Parathyroid adenoma (tissue), 2 donors: ENCODE measurements at regions not wholly inside any gene's neighbourhood (a gene's known extent, or its start where the extent isn't known, plus 50 kb on each side); places are given as distances from the start of the nearest gene placed in this dataset.

ENCODE experiments used
- H2AFZ ChIP-seq: fragments of 300-600 bp; sonication (generic); one replicate; pipeline ENCODE4 v1.7.0; 2017; ENCODE audit warnings: antibody characterized with exemption, mild to moderate bottlenecking
- H3K27ac ChIP-seq: fragments of 300-600 bp; sonication (generic); one replicate; pipeline ENCODE4 v1.7.0; 2017
- H3K27me3 ChIP-seq: fragments of 300-600 bp; sonication (generic); one replicate; pipeline ENCODE4 v1.7.0; 2017; ENCODE audit warnings: low read length; ENCODE audit not compliant: control insufficient read depth, insufficient read depth
- H3K36me3 ChIP-seq: fragments of 300-600 bp; sonication (generic); one replicate; pipeline ENCODE4 v1.7.0; 2017; ENCODE audit warnings: low read length; ENCODE audit not compliant: control insufficient read depth, insufficient read depth
- H3K4me1 ChIP-seq: fragments of 300-600 bp; sonication (generic); one replicate; pipeline ENCODE4 v1.7.0; 2017; ENCODE audit warnings: control low read depth
- H3K4me2 ChIP-seq: fragments of 300-600 bp; sonication (generic); one replicate; pipeline ENCODE4 v1.7.0; 2017; ENCODE audit warnings: low read length
- H3K4me3 ChIP-seq: fragments of 300-600 bp; sonication (generic); one replicate; pipeline ENCODE4 v1.7.0; 2017; ENCODE audit warnings: low read depth, low read length
- H3K79me2 ChIP-seq: fragments of 300-600 bp; sonication (generic); one replicate; pipeline ENCODE4 v1.7.0; 2017; ENCODE audit warnings: control low read depth
- H3K9ac ChIP-seq: fragments of 300-600 bp; sonication (generic); one replicate; pipeline ENCODE4 v1.7.0; 2017; ENCODE audit warnings: mild to moderate bottlenecking
- H3K9me3 ChIP-seq: fragments of 300-600 bp; sonication (generic); one replicate; pipeline ENCODE4 v1.7.0; 2017; ENCODE audit warnings: low read length; ENCODE audit not compliant: control insufficient read depth
- CTCF ChIP-seq: fragments of 300-600 bp; sonication (generic); IDR thresholded peaks from one replicate; pipeline ENCODE4 v1.7.0; 2017; ENCODE audit warnings: antibody characterized with exemption, mild to moderate bottlenecking
- donor health status: primary hyperparathyroidism.

DNA sequence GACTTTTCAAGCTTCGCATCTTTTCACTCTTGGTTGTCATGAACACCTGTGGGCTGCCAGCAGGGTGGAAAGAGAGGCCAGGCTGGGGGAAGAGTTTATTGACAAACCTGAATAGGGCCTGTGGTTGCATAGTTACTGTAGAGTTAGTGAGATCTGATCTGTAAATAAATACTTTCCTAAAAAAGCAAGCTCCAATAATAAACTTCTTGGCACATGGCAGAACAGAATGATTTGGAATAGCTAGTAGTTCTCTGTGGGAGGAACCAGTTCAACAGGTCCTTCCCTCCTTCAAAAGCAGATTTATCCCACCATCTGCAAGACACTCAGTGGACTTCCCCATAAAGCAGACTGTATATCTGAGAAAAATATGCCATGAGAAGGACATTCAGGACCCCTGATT, 445.0 kb downstream of the HACE1 start:
- H3K36me3 ChIP-seq: no peaks in the 10 kb centered on the region
- H3K4me2 ChIP-seq: no peak overlapping the region
- H3K4me1 ChIP-seq: no peaks in the 10 kb centered on the region
- no peak overlapping the region for H3K9ac ChIP-seq
- H3K9me3 ChIP-seq: no peaks in the 10 kb centered on the region
- no peak overlapping the region for H3K27ac ChIP-seq
- no peaks in the 10 kb centered on the region for H3K79me2 ChIP-seq
- no peak overlapping the region for H3K4me3 ChIP-seq
- no peak for TF ChIP-seq CTCF
- H2AFZ ChIP-seq: no peak overlapping the region
- H3K27me3 ChIP-seq: no peaks in the 10 kb centered on the region

- no peak for TF ChIP-seq CTCF
- H2AFZ ChIP-seq: no peak overlapping the region
- no peak overlapping the region for H3K9ac ChIP-seq
- H3K9me3 ChIP-seq: no peaks in the 10 kb centered on the region
- H3K27me3 ChIP-seq: no peaks in the 10 kb centered on the region
- H3K4me2 ChIP-seq: no peak overlapping the region
- H3K4me3 ChIP-seq: no peak overlapping the region
- no peaks in the 10 kb centered on the region for H3K79me2 ChIP-seq
- no peak overlapping the region for H3K27ac ChIP-seq
- H3K36me3 ChIP-seq: no peaks in the 10 kb centered on the region
- H3K4me1 ChIP-seq: no peaks in the 10 kb centered on the region
Measured at GRCh38 chr6:104413767-104414166, 446.0 kb downstream of the HACE1 start.

DNA sequence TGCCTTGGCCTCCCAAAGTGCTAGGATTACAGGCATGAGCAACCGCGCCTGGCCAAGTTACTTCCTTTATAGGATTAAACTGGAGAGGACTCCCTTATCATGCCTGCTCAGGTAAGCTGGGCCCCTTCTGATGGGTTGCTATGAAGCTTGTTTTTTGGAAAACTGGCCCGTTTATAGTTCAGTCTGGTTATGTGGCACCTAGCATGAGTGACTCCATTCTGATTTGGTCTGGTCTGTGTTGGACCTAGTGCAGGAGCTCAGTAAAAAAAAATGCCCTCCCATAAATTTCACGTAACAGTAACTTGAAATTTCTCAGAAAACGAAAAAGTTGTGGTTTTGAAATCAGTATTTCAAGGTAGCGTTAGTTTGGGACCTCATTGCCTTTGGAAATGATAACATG, 448.4 kb downstream of the HACE1 start:
- no peaks in the 10 kb centered on the region for H3K36me3 ChIP-seq
- H3K9me3 ChIP-seq: no peaks in the 10 kb centered on the region
- no peak overlapping the region for H2AFZ ChIP-seq
- no peak for TF ChIP-seq CTCF
- no peak overlapping the region for H3K4me3 ChIP-seq
- H3K9ac ChIP-seq: no peak overlapping the region
- H3K27me3 ChIP-seq: no peaks in the 10 kb centered on the region
- no peak overlapping the region for H3K4me2 ChIP-seq
- no peak overlapping the region for H3K27ac ChIP-seq
- H3K4me1 ChIP-seq: no peaks in the 10 kb centered on the region
- no peaks in the 10 kb centered on the region for H3K79me2 ChIP-seq

DNA sequence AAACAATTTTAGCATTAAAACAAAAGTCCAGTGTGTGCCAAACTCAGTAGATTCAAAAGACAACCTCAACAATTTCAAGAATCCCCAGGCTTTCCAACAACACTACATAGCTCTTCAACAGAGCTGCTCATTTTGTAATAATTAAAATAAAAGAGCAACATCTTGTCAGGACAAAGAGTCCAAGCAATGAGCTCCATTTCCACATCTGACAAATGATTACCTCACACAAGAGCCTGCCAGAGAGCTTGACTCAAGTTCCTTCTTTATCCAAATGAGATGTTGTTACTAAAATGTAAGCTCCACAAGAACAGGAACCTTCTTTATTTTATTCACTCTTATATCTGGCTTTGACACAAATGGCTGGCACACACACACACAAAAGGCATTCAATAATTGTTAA, 449.8 kb downstream of the HACE1 start:
- no peak overlapping the region for H3K4me3 ChIP-seq
- no peak for TF ChIP-seq CTCF
- no peaks in the 10 kb centered on the region for H3K9me3 ChIP-seq
- no peak overlapping the region for H3K27ac ChIP-seq
- no peak overlapping the region for H3K9ac ChIP-seq
- no peak overlapping the region for H3K4me2 ChIP-seq
- no peaks in the 10 kb centered on the region for H3K4me1 ChIP-seq
- no peak overlapping the region for H2AFZ ChIP-seq
- H3K79me2 ChIP-seq: no peaks in the 10 kb centered on the region
- H3K27me3 ChIP-seq: no peaks in the 10 kb centered on the region
- no peaks in the 10 kb centered on the region for H3K36me3 ChIP-seq

GRCh38 chr6:104407957-104408356, 451.8 kb downstream of the HACE1 start:
- Histone ChIP-seq H3K4me3 (no peak overlapping the region), H3K9ac (no peak overlapping the region), H3K27me3 (no peaks in the 10 kb centered on the region), H2AFZ (no peak overlapping the region), H3K27ac (no peak overlapping the region), H3K4me1 (no peaks in the 10 kb centered on the region), H3K9me3 (no peaks in the 10 kb centered on the region), H3K79me2 (no peaks in the 10 kb centered on the region), H3K4me2 (no peak overlapping the region), H3K36me3 (no peaks in the 10 kb centered on the region)
- no peak for TF ChIP-seq CTCF
